Testis (tissue), 2 donors: ENCODE measurements at regions not wholly inside any gene's neighbourhood (a gene's known extent, or its start where the extent isn't known, plus 50 kb on each side); places are given as distances from the start of the nearest gene placed in this dataset.

Source experiments
- CTCF ChIP-seq, 3 experiments: fragments of 450-650 bp in 2 of 3; fragments of 200-600 bp in 1 of 3; sonication (generic) in 1 of 3; IDR thresholded peaks; one replicate each; pipeline ENCODE4 v1.5.1; 2016 to 2019; ENCODE audit warnings: antibody characterized with exemption in 3 of 3, mild to moderate bottlenecking in 2 of 3, moderate library complexity in 1 of 3
- POLR2A ChIP-seq: fragments of 450-650 bp; IDR thresholded peaks from one replicate; pipeline ENCODE4 v1.6.1; 2017; ENCODE audit warnings: antibody characterized with exemption, mild to moderate bottlenecking, moderate library complexity

GRCh38 chr6:15819226-15819625 lies 156.4 kb upstream of the DTNBP1 start:
- TF ChIP-seq POLR2A: no peak
- no peak for TF ChIP-seq CTCF (IDR thresholded peaks at IDR 0.05)
